DND-41 (cell line): ENCODE measurements at regions not wholly inside any gene's neighbourhood (a gene's known extent, or its start where the extent isn't known, plus 50 kb on each side); places are given as distances from the start of the nearest gene placed in this dataset.

Experiments
- ATAC-seq: fragments of 200-7000 bp; cut with Tn5 transposase; 3 replicates; pipeline ENCODE4 v1.9.1; 2021; ENCODE audit warnings: low read depth; ENCODE audit not compliant: insufficient read depth
- DNase-seq: peaks from one replicate; pipeline ENCODE4 v3.0.0-alpha.2; 2020
- H2AFZ ChIP-seq: 2 replicates; pipeline ENCODE4 v1.6.0; 2012; ENCODE audit warnings: low read depth, low read length
- H3K27ac ChIP-seq: 2 replicates; pipeline ENCODE4 v1.5.1; 2012; ENCODE audit warnings: low read length, inconsistent platforms
- H3K27me3 ChIP-seq: fragments of 200-600 bp; sonication (generic); 2 replicates; pipeline ENCODE4 v1.6.0; 2012; ENCODE audit warnings: low read length, mild to moderate bottlenecking, inconsistent platforms; ENCODE audit not compliant: insufficient read depth, poor library complexity
- H3K36me3 ChIP-seq: 2 replicates; pipeline ENCODE4 v1.5.1; 2012; ENCODE audit warnings: low read length, inconsistent platforms; ENCODE audit not compliant: insufficient read depth
- H3K4me1 ChIP-seq: 2 replicates; pipeline ENCODE4 v1.5.1; 2012; ENCODE audit warnings: mild to moderate bottlenecking, low read length; ENCODE audit not compliant: insufficient read depth
- H3K4me2 ChIP-seq: 2 replicates; pipeline ENCODE4 v1.6.0; 2012; ENCODE audit warnings: mild to moderate bottlenecking, moderate library complexity, low read length, inconsistent platforms; ENCODE audit not compliant: insufficient read depth
- H3K4me3 ChIP-seq, 2 experiments: fragments of 200-600 bp in 1 of 2; shearing (Covaris generic) in 1 of 2; 2 replicates each; pipeline ENCODE4 v1.5.1; 2012 to 2016; ENCODE audit warnings: inconsistent platforms in 2 of 2, low read length in 2 of 2, mild to moderate bottlenecking in 2 of 2, low read depth in 1 of 2, moderate library complexity in 1 of 2
- H3K79me2 ChIP-seq: 2 replicates; pipeline ENCODE4 v1.6.0; 2012; ENCODE audit warnings: low read length, inconsistent platforms; ENCODE audit not compliant: insufficient read depth
- H3K9ac ChIP-seq: 2 replicates; pipeline ENCODE4 v1.6.0; 2012; ENCODE audit warnings: low read depth, mild to moderate bottlenecking, inconsistent platforms, low read length, moderate library complexity
- H3K9me3 ChIP-seq: 2 replicates; pipeline ENCODE4 v1.5.1; 2012; ENCODE audit warnings: low read length, moderate library complexity, mild to moderate bottlenecking, inconsistent platforms; ENCODE audit not compliant: insufficient read depth, severe bottlenecking
- H4K20me1 ChIP-seq: 2 replicates; pipeline ENCODE4 v1.6.0; 2012; ENCODE audit warnings: low read length; ENCODE audit not compliant: insufficient read depth
- EZH2 ChIP-seq: IDR thresholded peaks from 3 replicates; pipeline ENCODE4 v1.6.1; 2012; ENCODE audit warnings: borderline replicate concordance, low read depth, mild to moderate bottlenecking, moderate library complexity, low read length, inconsistent platforms; ENCODE audit not compliant: severe bottlenecking
- TF ChIP-seq, protein P1 (sequence below): IDR thresholded peaks from 2 replicates; pipeline ENCODE4 v1.5.1; 2012; ENCODE audit warnings: borderline replicate concordance, low read length, moderate library complexity, mild to moderate bottlenecking; ENCODE audit not compliant: poor library complexity, severe bottlenecking; ENCODE audit errors: extremely low read depth

GRCh38 chr6:103114582-103114981 lies 1721.1 kb downstream of the GRIK2 start:
- TF ChIP-seq, protein P1, sequence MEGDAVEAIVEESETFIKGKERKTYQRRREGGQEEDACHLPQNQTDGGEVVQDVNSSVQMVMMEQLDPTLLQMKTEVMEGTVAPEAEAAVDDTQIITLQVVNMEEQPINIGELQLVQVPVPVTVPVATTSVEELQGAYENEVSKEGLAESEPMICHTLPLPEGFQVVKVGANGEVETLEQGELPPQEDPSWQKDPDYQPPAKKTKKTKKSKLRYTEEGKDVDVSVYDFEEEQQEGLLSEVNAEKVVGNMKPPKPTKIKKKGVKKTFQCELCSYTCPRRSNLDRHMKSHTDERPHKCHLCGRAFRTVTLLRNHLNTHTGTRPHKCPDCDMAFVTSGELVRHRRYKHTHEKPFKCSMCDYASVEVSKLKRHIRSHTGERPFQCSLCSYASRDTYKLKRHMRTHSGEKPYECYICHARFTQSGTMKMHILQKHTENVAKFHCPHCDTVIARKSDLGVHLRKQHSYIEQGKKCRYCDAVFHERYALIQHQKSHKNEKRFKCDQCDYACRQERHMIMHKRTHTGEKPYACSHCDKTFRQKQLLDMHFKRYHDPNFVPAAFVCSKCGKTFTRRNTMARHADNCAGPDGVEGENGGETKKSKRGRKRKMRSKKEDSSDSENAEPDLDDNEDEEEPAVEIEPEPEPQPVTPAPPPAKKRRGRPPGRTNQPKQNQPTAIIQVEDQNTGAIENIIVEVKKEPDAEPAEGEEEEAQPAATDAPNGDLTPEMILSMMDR: no peak
- no peak for TF ChIP-seq EZH2
- Histone ChIP-seq H4K20me1 (no peaks in the 10 kb centered on the region), H3K4me1 (no peaks in the 10 kb centered on the region), H3K9ac (no peak overlapping the region), H3K36me3 (no peaks in the 10 kb centered on the region), H3K9me3 (no peaks in the 10 kb centered on the region), H3K4me3 (no peak overlapping the region), H2AFZ (no peak overlapping the region), H3K27ac (no peak overlapping the region), H3K79me2 (no peaks in the 10 kb centered on the region), H3K27me3 (no peaks in the 10 kb centered on the region), H3K4me2 (no peak overlapping the region)
- no peak for DNase-seq
- ATAC-seq: no peak

GRCh38 chr6:103113416-103113815 lies 1719.9 kb downstream of the GRIK2 start:
- ATAC-seq (no peak), DNase-seq (no peak)
- TF ChIP-seq, protein P1: no peak
- TF ChIP-seq EZH2: no peak
- no peaks in the 10 kb centered on the region for H3K27me3 ChIP-seq
- no peak overlapping the region for H3K27ac ChIP-seq
- no peaks in the 10 kb centered on the region for H4K20me1 ChIP-seq
- no peaks in the 10 kb centered on the region for H3K79me2 ChIP-seq
- no peak overlapping the region for H2AFZ ChIP-seq
- no peaks in the 10 kb centered on the region for H3K9me3 ChIP-seq
- H3K4me2 ChIP-seq: no peak overlapping the region
- H3K4me1 ChIP-seq: no peaks in the 10 kb centered on the region
- no peak overlapping the region for H3K9ac ChIP-seq
- H3K4me3 ChIP-seq: no peak overlapping the region
- H3K36me3 ChIP-seq: no peaks in the 10 kb centered on the region

- ATAC-seq: no peak
- H3K4me1 ChIP-seq: no peaks in the 10 kb centered on the region
- no peaks in the 10 kb centered on the region for H3K79me2 ChIP-seq
- no peak overlapping the region for H3K27ac ChIP-seq
- no peaks in the 10 kb centered on the region for H3K9me3 ChIP-seq
- H4K20me1 ChIP-seq: no peaks in the 10 kb centered on the region
- H3K9ac ChIP-seq: no peak overlapping the region
- H3K4me3 ChIP-seq: no peak overlapping the region
- H3K4me2 ChIP-seq: no peak overlapping the region
- TF ChIP-seq EZH2: no peak
- TF ChIP-seq, protein P1: no peak
- H2AFZ ChIP-seq: no peak overlapping the region
- no peaks in the 10 kb centered on the region for H3K27me3 ChIP-seq
- DNase-seq: no peak
- no peaks in the 10 kb centered on the region for H3K36me3 ChIP-seq
These were observed 1714.5 kb downstream of the GRIK2 start for GRCh38 chr6:103107985-103108384.

- no peak overlapping the region for H2AFZ ChIP-seq
- H3K9me3 ChIP-seq: no peaks in the 10 kb centered on the region
- H3K9ac ChIP-seq: no peak overlapping the region
- no peaks in the 10 kb centered on the region for H3K27me3 ChIP-seq
- ATAC-seq: no peak
- TF ChIP-seq, protein P1: no peak
- no peak for TF ChIP-seq EZH2
- no peak overlapping the region for H3K27ac ChIP-seq
- H3K4me3 ChIP-seq: no peak overlapping the region
- H3K4me2 ChIP-seq: no peak overlapping the region
- H3K79me2 ChIP-seq: no peaks in the 10 kb centered on the region
- no peaks in the 10 kb centered on the region for H4K20me1 ChIP-seq
- H3K4me1 ChIP-seq: no peaks in the 10 kb centered on the region
- no peaks in the 10 kb centered on the region for H3K36me3 ChIP-seq
- no peak for DNase-seq
These were observed 1712.2 kb downstream of the GRIK2 start for GRCh38 chr6:103105686-103106085.
